Heart right ventricle (tissue), 16 donors: ENCODE measurements at regions not wholly inside any gene's neighbourhood (a gene's known extent, or its start where the extent isn't known, plus 50 kb on each side); places are given as distances from the start of the nearest gene placed in this dataset.

ENCODE experiments used
- ATAC-seq, 8 donors: fragments of 200-7000 bp; cut with Tn5 transposase; one replicate each; pipeline ENCODE4 v1.9.1; 2020; ENCODE audit warnings: mild to moderate bottlenecking in 8 of 8, moderate library complexity in 8 of 8, moderate number of reproducible peaks in 1 of 8
- DNase-seq, 2 donors: peaks; one replicate each; pipeline ENCODE4 v3.0.0-alpha.2; 2020
- H3K27ac ChIP-seq, 10 donors: fragments of 200-600 bp; sonication (generic) in 2 of 10; one replicate each; pipeline versions ENCODE4 v1.5.0 to v1.8.0; 2020 to 2022; ENCODE audit warnings: mild to moderate bottlenecking in 3 of 10
- H3K27me3 ChIP-seq, 7 donors: fragments of 200-600 bp; one replicate each; pipeline ENCODE4 v1.8.0; 2021 to 2022; ENCODE audit warnings: mild to moderate bottlenecking in 2 of 7
- H3K36me3 ChIP-seq, 9 donors: fragments of 200-600 bp; sonication (generic) in 1 of 9; one replicate each; pipeline versions ENCODE4 v1.5.0 to v1.8.0; 2020 to 2022; ENCODE audit warnings: mild to moderate bottlenecking in 2 of 9
- H3K4me1 ChIP-seq, 9 donors: fragments of 200-600 bp; sonication (generic) in 1 of 9; one replicate each; pipeline versions ENCODE4 v1.5.0 to v1.8.0; 2020 to 2022; ENCODE audit warnings: mild to moderate bottlenecking in 4 of 9
- H3K4me3 ChIP-seq, 10 donors: fragments of 200-600 bp; sonication (generic) in 2 of 10; one replicate each; pipeline versions ENCODE4 v1.5.0 to v1.8.0; 2020 to 2022; ENCODE audit warnings: mild to moderate bottlenecking in 7 of 10, moderate library complexity in 2 of 10
- H3K9me3 ChIP-seq, 11 donors: fragments of 200-600 bp in 10 of 11; sonication (generic) in 2 of 11; one replicate each; pipeline versions ENCODE4 v1.5.0 to v1.8.0; 2013 to 2022; ENCODE audit warnings: mild to moderate bottlenecking in 2 of 11, control low read depth in 1 of 11, moderate library complexity in 1 of 11
- CTCF ChIP-seq, 9 donors: fragments of 200-600 bp; sonication (generic) in 2 of 9; IDR thresholded peaks; one replicate each; pipeline versions ENCODE4 v1.5.0 to v1.8.0; 2021 to 2022; ENCODE audit warnings: antibody characterized with exemption in 9 of 9, mild to moderate bottlenecking in 5 of 9, moderate library complexity in 1 of 9
- WGBS, 2 donors: extraction: QIAGEN DNeasy Blood & Tissue Kit; methylation state at CpG; one replicate each; pipeline ENCODE4 v1.1.7; 2013; ENCODE audit warnings: inconsistent platforms in 1 of 2; 5-methylcytosine and 5-hydroxymethylcytosine counted together
- intact Hi-C, 10 donors: fragments of 100-400 bp; cut with DNase I; formaldehyde crosslinking; loops; one replicate each; pipeline versions ENCODE4 v1.11.1 to v1.14.2; 2022
- donor health status: Arrhythmogenic right ventricular cardiomyopathy.
- donor health status: ischemic (EF 13 %, LVEDD 7.1; RV severe dilation, severe dysfunction).
- donor health status: healthy with polysubstance abuse.
- donor health status: DM: no; HTN: yes; CAD: no.
- donor health status: DM: no; HTN: no; CAD: no.
- donor health status: ischemic (EF 25% LVEDD 6.9; RV normal size, moderate dysfunction).
- donor health status: ischemic (EF 25% LVEDD 5.7; RV mildly dilated, moderate dysfunction).
- donor health status: healthy.
- donor health status: DM: yes; HTN: yes; CAD: no.
- donor health status: Ischemic cardiomyopathy.
- donor health status: ischemic (EF 35%, LVEDD 5.7; RV mildly dilated, moderate dysfunction).
- donor health status: nonischemic (EF 11% LVEDD 7.7; RV severe dilation, severe dysfunction).
- donor health status: DM: yes; HTN: yes; CAD: no.
- donor health status: PGD.
- donor health status: ischemic (EF 29% LVEDD 5.4; RV normal size, mild dysfunction).
- donor health status: nonischemic (EF 23%, LVEDD 6.1; RV moderate dilation, normal function).

GRCh38 chr6:145254649-145255401, 480.5 kb downstream of the EPM2A start:
- DNase-seq = no peak
- Histone ChIP-seq H3K27ac (no peak overlapping the region), H3K9me3 (no peaks in the 10 kb centered on the region), H3K36me3 (no peaks in the 10 kb centered on the region), H3K4me1 (no peaks in the 10 kb centered on the region), H3K4me3 (no peak overlapping the region), H3K27me3 (no peaks in the 10 kb centered on the region)
- WGBS, 2 donors = 75 to 84% methylated on average over 5 of the region's 5 CpGs
- no peak for ATAC-seq
- no peak for TF ChIP-seq CTCF (IDR thresholded peaks at IDR 0.05)
- intact Hi-C loops = no loop called here

GRCh38 chr6:145257704-145258103, 477.6 kb downstream of the EPM2A start:
- no peak for TF ChIP-seq CTCF (IDR thresholded peaks at IDR 0.05)
- no peak overlapping the region for H3K4me3 ChIP-seq
- no peaks in the 10 kb centered on the region for H3K27me3 ChIP-seq
- H3K4me1 ChIP-seq = no peaks in the 10 kb centered on the region
- intact Hi-C loops = no loop called here
- WGBS, 2 donors = 54 to 60% methylated on average over 1 of the region's 1 CpG
- DNase-seq = no peak
- peak in 1 of 8 donors; percentile 76 for ATAC-seq
- no peak overlapping the region for H3K27ac ChIP-seq
- H3K36me3 ChIP-seq = no peaks in the 10 kb centered on the region
- no peaks in the 10 kb centered on the region for H3K9me3 ChIP-seq

- intact Hi-C loops = no loop called here
- ATAC-seq (no peak), DNase-seq (no peak)
- WGBS, 2 donors = 75 to 80% methylated on average over 1 of the region's 1 CpG
- no peak overlapping the region for H3K27ac ChIP-seq
- no peaks in the 10 kb centered on the region for H3K9me3 ChIP-seq
- TF ChIP-seq CTCF (IDR thresholded peaks at IDR 0.05) = no peak
- H3K4me1 ChIP-seq = no peaks in the 10 kb centered on the region
- H3K27me3 ChIP-seq = no peaks in the 10 kb centered on the region
- no peaks in the 10 kb centered on the region for H3K36me3 ChIP-seq
- no peak overlapping the region for H3K4me3 ChIP-seq
These were observed 477.2 kb downstream of the EPM2A start for GRCh38 chr6:145258122-145258521.

- ATAC-seq = no peak
- H3K27me3 ChIP-seq = no peaks in the 10 kb centered on the region
- H3K27ac ChIP-seq = no peak overlapping the region
- no peaks in the 10 kb centered on the region for H3K4me1 ChIP-seq
- no peak overlapping the region for H3K4me3 ChIP-seq
- intact Hi-C loops = no loop called here
- H3K9me3 ChIP-seq = no peaks in the 10 kb centered on the region
- DNase-seq = no peak
- no peak for TF ChIP-seq CTCF (IDR thresholded peaks at IDR 0.05)
- WGBS, 2 donors = 85 to 87% methylated on average over 2 of the region's 2 CpGs
- H3K36me3 ChIP-seq = no peaks in the 10 kb centered on the region
These were observed 474.7 kb downstream of the EPM2A start for GRCh38 chr6:145260484-145261175.
